ENCODE measurements at regions not wholly inside any gene's neighbourhood (a gene's known extent, or its start where the extent isn't known, plus 50 kb on each side); places are given as distances from the start of the nearest gene placed in this dataset.

DNA sequence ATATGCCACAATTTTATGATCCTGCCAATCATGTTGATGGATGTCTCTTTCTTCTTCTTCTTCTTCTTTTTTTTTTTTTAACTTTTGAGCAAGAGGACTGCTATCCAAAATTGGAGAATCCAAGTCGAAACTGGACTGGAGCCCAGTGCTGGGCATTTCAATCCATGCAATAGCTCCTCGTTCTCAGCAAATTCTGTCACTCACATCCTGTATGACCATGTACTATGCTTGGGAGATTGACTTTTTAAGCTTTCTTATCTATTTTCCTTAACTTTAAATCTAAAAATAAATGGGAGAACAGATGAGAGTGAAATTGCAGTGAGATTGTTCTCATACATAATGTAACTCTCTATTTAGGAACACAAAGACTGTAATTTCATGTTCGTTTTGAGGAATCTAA lies 123.0 kb upstream of the PUDP start:
- DNase-seq (ENCODE audit: low spot score) (no peak), FAIRE-seq (no peak), ATAC-seq (no peak)
- ChIA-PET POLR2A (no interaction called here), CTCF (ENCODE audit: low intra/inter-chr PET ratio, low total read pairs) (no interaction called here)
- no peak overlapping the region for H3K27ac ChIP-seq (ENCODE audit: extremely low read length, insufficient read depth, low read length)
- no peaks in the 10 kb centered on the region for H3K4me1 ChIP-seq (ENCODE audit: insufficient read depth, low read length)
- no peak overlapping the region for H3K4me3 ChIP-seq (replicated peaks in 1 of 3; ENCODE audit: insufficient read depth in 1 of 3, low read depth in 2 of 3, low read length in 3 of 3)
- H3K9ac ChIP-seq (ENCODE audit: insufficient read depth, low read depth, low read length): no peak overlapping the region
- H3K79me2 ChIP-seq (ENCODE audit: insufficient read depth, low read length): no peaks in the 10 kb centered on the region
- intact Hi-C loops (cut with micrococcal nuclease; ENCODE audit: unreplicated experiment): no loop called here
- H3K9me3 ChIP-seq (ENCODE audit: low read length): no peaks in the 10 kb centered on the region
- in situ Hi-C loops (cut with HindIII; ENCODE audit: extremely low pct_ligation_motif_present, low pct_unique_long_range_greater_than_20kb): no loop called here
- no peaks in the 10 kb centered on the region for H3K27me3 ChIP-seq (ENCODE audit: control insufficient read depth in 1 of 2, insufficient read depth in 2 of 2, low read length in 2 of 2)
- no TSS peak for BruUV-seq (replicated peaks)
- no peak overlapping the region for H3K4me2 ChIP-seq (ENCODE audit: low read depth, low read length)
- H3K36me3 ChIP-seq (replicated peaks in 1 of 2; ENCODE audit: control insufficient read depth in 1 of 2, insufficient read depth in 2 of 2, low read length in 2 of 2): no peaks in the 10 kb centered on the region
- H4K20me1 ChIP-seq (ENCODE audit: insufficient read depth, low read length): no peaks in the 10 kb centered on the region
- no peak overlapping the region for H2AFZ ChIP-seq (ENCODE audit: low read length)
- 75% methylated on average over 3 of the region's 3 CpGs for WGBS (ENCODE audit: low lambda C conversion rate)
- TF ChIP-seq MYNN (CRISPR knock-in tag; IDR thresholded peaks at IDR 0.05; ENCODE audit: low read depth) (no peak), ZSCAN30 (CRISPR knock-in tag; IDR thresholded peaks at IDR 0.05) (no peak), PHF20 (CRISPR knock-in tag; IDR thresholded peaks at IDR 0.05) (no peak), TCF7 (IDR thresholded peaks at IDR 0.05; ENCODE audit: low read depth) (no peak), ZNF431 (CRISPR knock-in tag; IDR thresholded peaks at IDR 0.05; ENCODE audit: borderline replicate concordance, low read depth) (no peak), BCL3 (CRISPR knock-in tag; IDR thresholded peaks at IDR 0.05) (no peak), ATM (IDR thresholded peaks at IDR 0.05; ENCODE audit: borderline replicate concordance) (no peak), U2AF2 (IDR thresholded peaks at IDR 0.05; ENCODE audit: low read depth, low read length) (no peak), BCL6 (CRISPR knock-in tag; IDR thresholded peaks at IDR 0.05) (no peak), MNT (IDR thresholded peaks at IDR 0.05) (no peak)
- TF ChIP-seq, protein P1, sequence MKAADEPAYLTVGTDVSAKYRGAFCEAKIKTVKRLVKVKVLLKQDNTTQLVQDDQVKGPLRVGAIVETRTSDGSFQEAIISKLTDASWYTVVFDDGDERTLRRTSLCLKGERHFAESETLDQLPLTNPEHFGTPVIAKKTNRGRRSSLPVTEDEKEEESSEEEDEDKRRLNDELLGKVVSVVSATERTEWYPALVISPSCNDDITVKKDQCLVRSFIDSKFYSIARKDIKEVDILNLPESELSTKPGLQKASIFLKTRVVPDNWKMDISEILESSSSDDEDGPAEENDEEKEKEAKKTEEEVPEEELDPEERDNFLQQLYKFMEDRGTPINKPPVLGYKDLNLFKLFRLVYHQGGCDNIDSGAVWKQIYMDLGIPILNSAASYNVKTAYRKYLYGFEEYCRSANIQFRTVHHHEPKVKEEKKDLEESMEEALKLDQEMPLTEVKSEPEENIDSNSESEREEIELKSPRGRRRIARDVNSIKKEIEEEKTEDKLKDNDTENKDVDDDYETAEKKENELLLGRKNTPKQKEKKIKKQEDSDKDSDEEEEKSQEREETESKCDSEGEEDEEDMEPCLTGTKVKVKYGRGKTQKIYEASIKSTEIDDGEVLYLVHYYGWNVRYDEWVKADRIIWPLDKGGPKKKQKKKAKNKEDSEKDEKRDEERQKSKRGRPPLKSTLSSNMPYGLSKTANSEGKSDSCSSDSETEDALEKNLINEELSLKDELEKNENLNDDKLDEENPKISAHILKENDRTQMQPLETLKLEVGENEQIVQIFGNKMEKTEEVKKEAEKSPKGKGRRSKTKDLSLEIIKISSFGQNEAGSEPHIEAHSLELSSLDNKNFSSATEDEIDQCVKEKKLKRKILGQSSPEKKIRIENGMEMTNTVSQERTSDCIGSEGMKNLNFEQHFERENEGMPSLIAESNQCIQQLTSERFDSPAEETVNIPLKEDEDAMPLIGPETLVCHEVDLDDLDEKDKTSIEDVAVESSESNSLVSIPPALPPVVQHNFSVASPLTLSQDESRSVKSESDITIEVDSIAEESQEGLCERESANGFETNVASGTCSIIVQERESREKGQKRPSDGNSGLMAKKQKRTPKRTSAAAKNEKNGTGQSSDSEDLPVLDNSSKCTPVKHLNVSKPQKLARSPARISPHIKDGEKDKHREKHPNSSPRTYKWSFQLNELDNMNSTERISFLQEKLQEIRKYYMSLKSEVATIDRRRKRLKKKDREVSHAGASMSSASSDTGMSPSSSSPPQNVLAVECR (CRISPR knock-in tag; IDR thresholded peaks at IDR 0.05; ENCODE audit: borderline replicate concordance): no peak
- TF ChIP-seq, protein P2, sequence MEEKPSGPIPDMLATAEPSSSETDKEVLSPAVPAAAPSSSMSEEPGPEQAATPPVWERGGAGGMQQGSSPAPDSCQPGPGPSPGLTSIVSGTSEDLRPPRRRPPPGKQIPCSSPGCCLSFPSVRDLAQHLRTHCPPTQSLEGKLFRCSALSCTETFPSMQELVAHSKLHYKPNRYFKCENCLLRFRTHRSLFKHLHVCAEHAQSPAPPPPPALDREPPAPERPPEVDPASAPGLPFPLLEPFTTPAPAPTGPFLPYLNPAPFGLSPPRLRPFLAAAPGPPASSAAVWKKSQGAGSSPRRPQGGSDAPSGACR (CRISPR knock-in tag; IDR thresholded peaks at IDR 0.05): no peak

All from HepG2 (cell line).